HEK293 (cell line): ENCODE measurements at regions not wholly inside any gene's neighbourhood (a gene's known extent, or its start where the extent isn't known, plus 50 kb on each side); places are given as distances from the start of the nearest gene placed in this dataset.

Experiments used
- CTCF ChIP-seq: fragments of 450-650 bp; formaldehyde crosslinking; IDR thresholded peaks from 2 replicates; pipeline ENCODE4 v1.5.1; 2016; ENCODE audit warnings: missing biosample characterization, missing genetic modification characterization
- REPIN1 ChIP-seq: fragments of 450-650 bp; formaldehyde crosslinking; IDR thresholded peaks from 2 replicates; pipeline ENCODE4 v1.5.1; 2017; ENCODE audit warnings: missing biosample characterization, missing genetic modification characterization, low read depth
- ZBTB21 ChIP-seq: fragments of 450-650 bp; formaldehyde crosslinking; IDR thresholded peaks from 2 replicates; pipeline ENCODE4 v1.5.1; 2017; ENCODE audit warnings: missing biosample characterization, missing genetic modification characterization
- ZFP69B ChIP-seq: fragments of 450-650 bp; formaldehyde crosslinking; IDR thresholded peaks from 2 replicates; pipeline ENCODE4 v1.5.1; 2016; ENCODE audit warnings: missing biosample characterization, missing genetic modification characterization

GRCh38 chr20:52869276-52869675, 102.9 kb upstream of the TSHZ2 start:
- TF ChIP-seq REPIN1 (tag by site-specific recombination) = no peak
- TF ChIP-seq ZBTB21 = no peak
- TF ChIP-seq CTCF (tag by site-specific recombination) = no peak
- TF ChIP-seq ZFP69B (tag by site-specific recombination) = no peak
